OCI-LY7 (cell line): ENCODE measurements at regions not wholly inside any gene's neighbourhood (a gene's known extent, or its start where the extent isn't known, plus 50 kb on each side); places are given as distances from the start of the nearest gene placed in this dataset.

Source experiments
- BruUV-seq: library from RNA; stranded (reverse); fragments of 400-500 nt; replicated peaks from 2 replicates; lab custom pipeline; 2021; lab: Mats Ljungman, UMichigan
- CTCF ChIA-PET: fragments of 300-600 bp; sonication (Branson Sonifier 250); formaldehyde crosslinking; loops from one replicate; lab custom pipeline; 2022; ENCODE audit warnings: antibody characterized with exemption; ENCODE audit not compliant: unreplicated experiment; lab: Charles Lee
- POLR2A ChIA-PET: fragments of 300-600 bp; sonication (Branson Sonifier 250); formaldehyde crosslinking; loops from one replicate; lab custom pipeline; 2022; ENCODE audit warnings: antibody characterized with exemption; lab: Charles Lee
- DNase-seq: peaks from one replicate; pipeline ENCODE4 v3.0.0-alpha.2; 2015; ENCODE audit warnings: low spot score
- H2AFZ ChIP-seq: fragments of 200-600 bp; sonication (generic), shearing (Covaris generic); 2 replicates; pipeline ENCODE4 v1.6.1; 2014; ENCODE audit warnings: mild to moderate bottlenecking, antibody characterized with exemption, low read length, moderate library complexity
- H3K27ac ChIP-seq: fragments of 200-600 bp; sonication (generic); 2 replicates; pipeline ENCODE4 v1.5.1; 2014; ENCODE audit warnings: mixed run types, low read depth, mild to moderate bottlenecking, moderate library complexity, low read length, inconsistent platforms; ENCODE audit not compliant: poor library complexity, severe bottlenecking
- H3K36me3 ChIP-seq: fragments of 200-600 bp; sonication (generic); 2 replicates; pipeline ENCODE4 v1.6.1; 2014; ENCODE audit warnings: mild to moderate bottlenecking, antibody characterized with exemption, low read length, moderate library complexity, mixed read lengths; ENCODE audit not compliant: insufficient read depth
- H3K4me1 ChIP-seq: fragments of 200-600 bp; sonication (generic); 2 replicates; pipeline ENCODE4 v1.5.1; 2014; ENCODE audit warnings: mild to moderate bottlenecking, low read length; ENCODE audit not compliant: insufficient read depth, poor library complexity, severe bottlenecking
- H3K4me2 ChIP-seq: fragments of 200-600 bp; sonication (generic); 2 replicates; pipeline ENCODE4 v1.6.1; 2014; ENCODE audit warnings: mild to moderate bottlenecking, low read length
- H3K4me3 ChIP-seq: fragments of 200-600 bp; sonication (generic); 2 replicates; pipeline ENCODE4 v1.5.1; 2014; ENCODE audit warnings: mild to moderate bottlenecking, low read depth, low read length; ENCODE audit not compliant: poor library complexity, severe bottlenecking
- H3K79me2 ChIP-seq: fragments of 200-600 bp; sonication (generic); 2 replicates; pipeline ENCODE4 v1.6.1; 2016; ENCODE audit warnings: low read depth, mild to moderate bottlenecking, low read length, moderate library complexity, mixed read lengths; ENCODE audit not compliant: insufficient read depth
- H3K9me2 ChIP-seq: fragments of 200-600 bp; sonication (generic); 2 replicates; pipeline ENCODE4 v1.6.1; 2016; ENCODE audit warnings: mild to moderate bottlenecking, low read length, mixed read lengths; ENCODE audit not compliant: insufficient read depth
- H3K9me3 ChIP-seq: fragments of 200-600 bp; sonication (generic); 2 replicates; pipeline ENCODE4 v1.6.1; 2014; ENCODE audit warnings: mild to moderate bottlenecking, mixed run types, low read length, mixed read lengths
- H4K20me1 ChIP-seq: fragments of 200-600 bp; sonication (generic); 2 replicates; pipeline ENCODE4 v1.6.1; 2014; ENCODE audit warnings: mild to moderate bottlenecking, antibody characterized with exemption, low read length, moderate library complexity, mixed read lengths; ENCODE audit not compliant: insufficient read depth
- CTCF ChIP-seq: fragments of 200-600 bp; sonication (generic); conservative IDR thresholded peaks from 2 replicates; pipeline ENCODE4 v1.5.1; 2014; ENCODE audit warnings: mild to moderate bottlenecking, antibody characterized with exemption, low read length, moderate library complexity, mixed read lengths
- EZH2phosphoT487 ChIP-seq: fragments of 200-600 bp; sonication (generic); IDR thresholded peaks from 2 replicates; pipeline ENCODE4 v1.6.1; 2018; ENCODE audit warnings: low read depth, borderline replicate concordance, mild to moderate bottlenecking, mixed run types, antibody characterized with exemption, low read length, moderate library complexity, mixed read lengths
- intact Hi-C: fragments of 100-400 bp; cut with micrococcal nuclease; formaldehyde crosslinking; loops from one replicate; pipeline ENCODE4 v1.10.0; 2022; ENCODE audit not compliant: unreplicated experiment

GRCh38 chr6:140956571-140957369 is 1176.0 kb upstream of the GJE1 start:
- Histone ChIP-seq H3K4me2 (no peak overlapping the region), H3K9me3 (no peaks in the 10 kb centered on the region), H3K27ac (no peak overlapping the region), H2AFZ (no peak overlapping the region), H3K9me2 (no peaks in the 10 kb centered on the region), H3K36me3 (no peaks in the 10 kb centered on the region), H3K4me3 (no peak overlapping the region), H3K4me1 (no peaks in the 10 kb centered on the region), H3K79me2 (no peaks in the 10 kb centered on the region), H4K20me1 (no peaks in the 10 kb centered on the region)
- CTCF ChIA-PET, result no interaction called here
- POLR2A ChIA-PET, result no interaction called here
- BruUV-seq, result no TSS peak
- DNase-seq, result no peak
- TF ChIP-seq EZH2phosphoT487, result no peak
- TF ChIP-seq CTCF, result no peak
- intact Hi-C loops, result no loop called here

DNA sequence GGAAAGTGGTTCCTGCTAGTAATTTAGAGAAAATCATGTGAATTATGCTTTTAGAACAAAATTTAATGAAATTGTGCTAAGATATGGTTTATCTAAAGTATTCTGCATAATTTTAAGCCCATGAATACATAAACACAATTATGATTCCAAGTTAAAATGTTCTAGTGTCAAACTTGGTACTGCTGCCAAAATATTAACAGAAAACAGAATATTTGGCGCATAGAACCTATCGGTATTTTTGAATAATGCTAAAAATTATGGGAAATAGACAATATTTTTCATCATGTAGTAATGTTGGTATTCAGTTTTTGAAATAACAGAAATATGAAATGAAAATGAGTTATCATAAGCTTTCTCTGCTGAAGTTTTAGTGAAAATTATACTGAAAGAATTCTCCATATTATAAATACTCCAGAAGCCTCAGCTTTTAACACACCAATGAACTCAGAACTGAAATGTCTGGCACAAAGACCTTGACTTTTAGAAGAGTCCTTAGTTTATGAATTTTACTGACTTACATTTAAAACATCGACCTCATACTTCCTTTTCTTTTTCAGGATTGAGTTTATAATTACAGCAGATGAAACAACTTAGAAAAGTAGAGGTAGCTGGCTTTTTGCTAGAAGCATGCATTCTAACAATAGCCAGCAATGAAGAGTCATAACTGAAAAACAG is 1192.3 kb upstream of the GJE1 start:
- intact Hi-C loops, result no loop called here
- H3K4me2 ChIP-seq, result no peak overlapping the region
- H3K79me2 ChIP-seq, result no peaks in the 10 kb centered on the region
- no peak overlapping the region for H3K27ac ChIP-seq
- no peaks in the 10 kb centered on the region for H3K9me2 ChIP-seq
- no peaks in the 10 kb centered on the region for H3K36me3 ChIP-seq
- DNase-seq, result no peak
- H3K4me3 ChIP-seq, result no peak overlapping the region
- H2AFZ ChIP-seq, result no peak overlapping the region
- ChIA-PET POLR2A (interaction anchor here (0.5 kb wide), 2 partner anchors 665 to 1031 kb away, joined by 3 read pairs; no protein-coding TSS in a partner anchor), CTCF (interaction anchor here (0.5 kb wide), 1 partner anchor 19 kb away, joined by 3 read pairs; no protein-coding TSS in a partner anchor)
- H3K9me3 ChIP-seq, result no peaks in the 10 kb centered on the region
- no peaks in the 10 kb centered on the region for H3K4me1 ChIP-seq
- BruUV-seq, result no TSS peak
- H4K20me1 ChIP-seq, result no peaks in the 10 kb centered on the region
- no peak for TF ChIP-seq CTCF
- no peak for TF ChIP-seq EZH2phosphoT487

DNA sequence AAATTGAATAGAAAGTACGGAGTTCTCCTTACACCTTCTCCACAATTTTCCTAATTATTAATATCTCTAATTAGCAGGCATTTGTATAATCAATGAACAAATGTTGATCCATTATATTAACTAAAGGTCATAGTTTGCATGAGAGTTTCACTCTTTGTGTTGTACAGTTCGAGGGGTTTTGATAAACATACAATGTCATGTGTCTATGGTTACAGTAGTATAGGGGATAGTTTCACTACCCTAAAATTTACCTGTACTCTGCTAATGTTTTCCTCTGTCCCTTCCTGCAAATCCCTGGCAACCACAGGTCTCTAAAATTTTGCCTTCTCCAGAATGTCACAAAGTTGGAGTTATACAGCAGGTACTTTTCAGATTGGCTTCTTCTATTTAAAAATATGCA is 1199.8 kb upstream of the GJE1 start:
- H3K79me2 ChIP-seq, result no peaks in the 10 kb centered on the region
- no peaks in the 10 kb centered on the region for H3K36me3 ChIP-seq
- no peaks in the 10 kb centered on the region for H3K9me3 ChIP-seq
- POLR2A ChIA-PET, result interaction anchor here (0.8 kb wide), 1 partner anchor 15 kb away, joined by 3 read pairs; no protein-coding TSS in a partner anchor
- H3K4me1 ChIP-seq, result no peaks in the 10 kb centered on the region
- H3K4me3 ChIP-seq, result no peak overlapping the region
- intact Hi-C loops, result no loop called here
- DNase-seq, result no peak
- no peak overlapping the region for H2AFZ ChIP-seq
- H4K20me1 ChIP-seq, result no peaks in the 10 kb centered on the region
- H3K4me2 ChIP-seq, result no peak overlapping the region
- CTCF ChIA-PET, result no interaction called here
- BruUV-seq, result no TSS peak
- no peak overlapping the region for H3K27ac ChIP-seq
- no peaks in the 10 kb centered on the region for H3K9me2 ChIP-seq
- TF ChIP-seq EZH2phosphoT487 (no peak), CTCF (no peak)
